Astrocyte (in vitro differentiated cells and primary cell): ENCODE measurements at regions not wholly inside any gene's neighbourhood (a gene's known extent, or its start where the extent isn't known, plus 50 kb on each side); places are given as distances from the start of the nearest gene placed in this dataset.

Experiments used
- DNase-seq: peaks from one replicate; pipeline ENCODE4 v3.0.0-alpha.2; 2010; ENCODE audit warnings: low read depth
- FAIRE-seq: peaks from 2 replicates; lab custom pipeline; 2011; peaks lifted over from hg19 to GRCh38; lab: Jason Lieb, UNC
- H2AFZ ChIP-seq: 2 replicates; pipeline ENCODE4 v1.6.0; 2012; ENCODE audit warnings: low read depth, low read length, inconsistent platforms
- H3K27ac ChIP-seq: 2 replicates; pipeline ENCODE4 v1.5.1; 2011; ENCODE audit warnings: low read depth, low read length, inconsistent platforms
- H3K27me3 ChIP-seq: 2 replicates; pipeline ENCODE4 v1.6.0; 2011; ENCODE audit warnings: low read length, inconsistent platforms; ENCODE audit not compliant: insufficient read depth
- H3K36me3 ChIP-seq: 2 replicates; pipeline ENCODE4 v1.5.1; 2011; ENCODE audit warnings: low read length, inconsistent platforms; ENCODE audit not compliant: insufficient read depth
- H3K4me1 ChIP-seq: 2 replicates; pipeline ENCODE4 v1.5.1; 2011; ENCODE audit warnings: low read length, inconsistent platforms; ENCODE audit not compliant: insufficient read depth
- H3K4me2 ChIP-seq: 2 replicates; pipeline ENCODE4 v1.6.0; 2012; ENCODE audit warnings: low read length, inconsistent platforms
- H3K4me3 ChIP-seq: 2 replicates; pipeline ENCODE4 v1.5.1; 2011; ENCODE audit warnings: low read depth, mild to moderate bottlenecking, low read length, inconsistent platforms; ENCODE audit not compliant: insufficient read depth
- H3K79me2 ChIP-seq: 2 replicates; pipeline ENCODE4 v1.6.0; 2012; ENCODE audit warnings: mild to moderate bottlenecking, low read length, inconsistent platforms; ENCODE audit not compliant: insufficient read depth
- H3K9ac ChIP-seq: 2 replicates; pipeline ENCODE4 v1.6.0; 2012; ENCODE audit warnings: mild to moderate bottlenecking, low read length, inconsistent platforms
- H3K9me3 ChIP-seq: 2 replicates; pipeline ENCODE4 v1.5.1; 2012; ENCODE audit warnings: low read depth, mild to moderate bottlenecking, low read length, inconsistent platforms; ENCODE audit not compliant: insufficient read depth
- H4K20me1 ChIP-seq: 2 replicates; pipeline ENCODE4 v1.6.0; 2012; ENCODE audit warnings: low read length, inconsistent platforms; ENCODE audit not compliant: insufficient read depth
- H3K27ac Mint-ChIP-seq: one replicate; pipeline ENCODE4 v1.8.0; 2021; ENCODE audit warnings: mild to moderate bottlenecking, mixed read lengths; ENCODE audit not compliant: unreplicated experiment
- H3K27me3 Mint-ChIP-seq: one replicate; pipeline ENCODE4 v1.8.0; 2021; ENCODE audit warnings: low read depth, mixed read lengths; ENCODE audit not compliant: unreplicated experiment
- H3K36me3 Mint-ChIP-seq: one replicate; pipeline ENCODE4 v1.8.0; 2021; ENCODE audit warnings: low read depth, mixed read lengths; ENCODE audit not compliant: unreplicated experiment
- H3K4me1 Mint-ChIP-seq: one replicate; pipeline ENCODE4 v1.8.0; 2021; ENCODE audit warnings: low read depth, mixed read lengths; ENCODE audit not compliant: unreplicated experiment
- H3K4me3 Mint-ChIP-seq: one replicate; pipeline ENCODE4 v1.8.0; 2021; ENCODE audit warnings: mild to moderate bottlenecking, moderate library complexity, mixed read lengths; ENCODE audit not compliant: unreplicated experiment
- H3K9me3 Mint-ChIP-seq: one replicate; pipeline ENCODE4 v1.8.0; 2021; ENCODE audit warnings: mild to moderate bottlenecking, mixed read lengths; ENCODE audit not compliant: unreplicated experiment
- EZH2 ChIP-seq: IDR thresholded peaks from 2 replicates; pipeline ENCODE4 v1.6.1; 2012; ENCODE audit warnings: mild to moderate bottlenecking, low read length, inconsistent platforms; ENCODE audit not compliant: insufficient read depth
- TF ChIP-seq, protein P1 (sequence below): IDR thresholded peaks from 2 replicates; pipeline ENCODE4 v1.5.1; 2011; ENCODE audit warnings: low read depth, mild to moderate bottlenecking, inconsistent platforms, low read length, moderate library complexity; ENCODE audit not compliant: insufficient read depth

DNA sequence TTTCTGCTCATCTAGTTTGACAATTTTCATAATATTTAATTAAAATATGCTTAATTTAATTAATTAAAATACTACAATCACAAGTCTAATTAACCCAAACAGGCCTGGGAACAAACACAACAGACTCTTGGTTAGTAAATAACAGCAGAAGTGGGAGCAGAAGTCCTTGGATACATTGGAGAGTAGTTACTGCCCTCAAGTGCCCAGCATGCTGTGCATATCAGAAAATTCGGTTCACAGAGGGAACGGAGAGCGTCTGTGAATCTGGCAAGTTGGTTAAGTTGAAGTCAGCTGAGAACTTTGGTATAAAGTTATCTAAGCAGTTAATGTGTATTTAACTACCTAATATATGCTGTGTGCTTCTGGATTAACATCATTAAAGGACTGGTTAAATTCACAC is 87.0 kb upstream of the ATG10 start:
- H3K79me2 ChIP-seq = no peaks in the 10 kb centered on the region
- FAIRE-seq = no peak
- TF ChIP-seq, protein P1, sequence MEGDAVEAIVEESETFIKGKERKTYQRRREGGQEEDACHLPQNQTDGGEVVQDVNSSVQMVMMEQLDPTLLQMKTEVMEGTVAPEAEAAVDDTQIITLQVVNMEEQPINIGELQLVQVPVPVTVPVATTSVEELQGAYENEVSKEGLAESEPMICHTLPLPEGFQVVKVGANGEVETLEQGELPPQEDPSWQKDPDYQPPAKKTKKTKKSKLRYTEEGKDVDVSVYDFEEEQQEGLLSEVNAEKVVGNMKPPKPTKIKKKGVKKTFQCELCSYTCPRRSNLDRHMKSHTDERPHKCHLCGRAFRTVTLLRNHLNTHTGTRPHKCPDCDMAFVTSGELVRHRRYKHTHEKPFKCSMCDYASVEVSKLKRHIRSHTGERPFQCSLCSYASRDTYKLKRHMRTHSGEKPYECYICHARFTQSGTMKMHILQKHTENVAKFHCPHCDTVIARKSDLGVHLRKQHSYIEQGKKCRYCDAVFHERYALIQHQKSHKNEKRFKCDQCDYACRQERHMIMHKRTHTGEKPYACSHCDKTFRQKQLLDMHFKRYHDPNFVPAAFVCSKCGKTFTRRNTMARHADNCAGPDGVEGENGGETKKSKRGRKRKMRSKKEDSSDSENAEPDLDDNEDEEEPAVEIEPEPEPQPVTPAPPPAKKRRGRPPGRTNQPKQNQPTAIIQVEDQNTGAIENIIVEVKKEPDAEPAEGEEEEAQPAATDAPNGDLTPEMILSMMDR = no peak
- TF ChIP-seq EZH2 = no peak
- no peak overlapping the region for H3K4me3 Mint-ChIP-seq
- H3K4me1 Mint-ChIP-seq = no peaks in the 10 kb centered on the region
- H3K36me3 ChIP-seq = no peaks in the 10 kb centered on the region
- no peaks in the 10 kb centered on the region for H3K27me3 ChIP-seq
- H3K9ac ChIP-seq = no peak overlapping the region
- no peaks in the 10 kb centered on the region for H3K9me3 ChIP-seq
- H3K4me2 ChIP-seq = no peak overlapping the region
- H3K4me3 ChIP-seq = no peak overlapping the region
- H3K4me1 ChIP-seq = no peaks in the 10 kb centered on the region
- H3K36me3 Mint-ChIP-seq = no peaks in the 10 kb centered on the region
- DNase-seq = no peak
- peaks cover 7% of the 10 kb centered on the region for H3K9me3 Mint-ChIP-seq
- no peaks in the 10 kb centered on the region for H3K27me3 Mint-ChIP-seq
- no peak overlapping the region for H2AFZ ChIP-seq
- H3K27ac ChIP-seq = no peak overlapping the region
- H3K27ac Mint-ChIP-seq = no peak overlapping the region
- no peaks in the 10 kb centered on the region for H4K20me1 ChIP-seq

DNA sequence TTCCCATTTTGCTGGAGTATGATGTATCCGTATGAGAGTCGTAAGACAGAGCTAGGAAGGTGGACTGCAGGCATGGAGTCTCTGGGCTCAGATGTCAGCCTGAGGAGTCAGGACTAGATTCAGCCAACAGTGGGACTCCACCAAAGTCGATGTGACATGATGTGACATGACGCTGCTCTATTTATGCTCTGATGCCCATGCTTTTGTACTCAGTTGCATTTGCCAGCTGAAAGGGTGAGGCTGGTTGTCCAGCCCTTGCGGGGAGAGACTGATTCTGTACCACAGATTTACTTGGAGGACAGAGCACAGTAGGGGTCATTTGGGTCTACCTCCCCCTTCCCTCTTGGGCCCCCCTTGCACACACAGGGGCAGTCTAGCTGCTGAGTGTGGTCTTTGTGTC is 88.5 kb upstream of the ATG10 start:
- H3K9me3 Mint-ChIP-seq = peaks cover 2% of the 10 kb centered on the region
- H3K79me2 ChIP-seq = no peaks in the 10 kb centered on the region
- DNase-seq = no peak
- no peaks in the 10 kb centered on the region for H3K9me3 ChIP-seq
- H4K20me1 ChIP-seq = no peaks in the 10 kb centered on the region
- no peak overlapping the region for H2AFZ ChIP-seq
- H3K4me3 Mint-ChIP-seq = no peak overlapping the region
- no peak overlapping the region for H3K4me2 ChIP-seq
- H3K27me3 Mint-ChIP-seq = peaks cover 4% of the 10 kb centered on the region
- no peaks in the 10 kb centered on the region for H3K4me1 Mint-ChIP-seq
- H3K27ac Mint-ChIP-seq = no peak overlapping the region
- FAIRE-seq = no peak
- H3K4me3 ChIP-seq = no peak overlapping the region
- H3K36me3 Mint-ChIP-seq = peaks cover 3% of the 10 kb centered on the region
- H3K36me3 ChIP-seq = no peaks in the 10 kb centered on the region
- H3K4me1 ChIP-seq = no peaks in the 10 kb centered on the region
- no peak overlapping the region for H3K27ac ChIP-seq
- no peaks in the 10 kb centered on the region for H3K27me3 ChIP-seq
- TF ChIP-seq, protein P1 = no peak
- no peak for TF ChIP-seq EZH2
- H3K9ac ChIP-seq = no peak overlapping the region

DNA sequence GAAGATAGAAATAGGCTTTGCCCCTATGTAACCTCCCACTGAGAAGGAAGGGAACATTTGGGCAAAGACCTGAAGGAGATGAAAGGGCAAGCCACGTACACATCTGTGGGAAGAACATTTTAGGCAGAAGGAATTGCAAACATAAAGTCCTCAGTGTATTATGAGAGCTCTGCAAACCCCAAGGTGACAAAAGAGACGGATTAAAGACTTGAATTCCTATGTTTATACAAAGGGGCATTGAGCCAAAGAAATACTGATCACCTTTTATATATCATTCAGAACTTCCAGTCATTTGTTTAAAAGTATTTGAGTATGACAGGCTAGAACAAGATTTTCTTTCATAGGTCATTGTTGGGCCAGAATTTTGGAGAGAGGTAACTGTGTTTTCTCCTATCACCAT is 90.2 kb upstream of the ATG10 start:
- no peaks in the 10 kb centered on the region for H3K4me1 ChIP-seq
- no peaks in the 10 kb centered on the region for H3K27me3 ChIP-seq
- no peaks in the 10 kb centered on the region for H3K36me3 ChIP-seq
- H3K4me1 Mint-ChIP-seq = no peaks in the 10 kb centered on the region
- H3K27ac ChIP-seq = no peak overlapping the region
- no peak overlapping the region for H3K4me2 ChIP-seq
- no peaks in the 10 kb centered on the region for H3K79me2 ChIP-seq
- H3K9me3 ChIP-seq = no peaks in the 10 kb centered on the region
- H3K4me3 ChIP-seq = no peak overlapping the region
- H3K27me3 Mint-ChIP-seq = peaks cover 4% of the 10 kb centered on the region
- no peak for FAIRE-seq
- H2AFZ ChIP-seq = no peak overlapping the region
- no peak for DNase-seq
- peaks cover 3% of the 10 kb centered on the region for H3K36me3 Mint-ChIP-seq
- H3K9me3 Mint-ChIP-seq = peaks cover 2% of the 10 kb centered on the region
- TF ChIP-seq, protein P1 = no peak
- no peak for TF ChIP-seq EZH2
- no peak overlapping the region for H3K27ac Mint-ChIP-seq
- H3K9ac ChIP-seq = no peak overlapping the region
- H4K20me1 ChIP-seq = no peaks in the 10 kb centered on the region
- H3K4me3 Mint-ChIP-seq = no peak overlapping the region
